WTC11 (cell line): ENCODE measurements at regions not wholly inside any gene's neighbourhood (a gene's known extent, or its start where the extent isn't known, plus 50 kb on each side); places are given as distances from the start of the nearest gene placed in this dataset.

Experiments
- CBFB ChIP-seq: sonication (generic); formaldehyde crosslinking; IDR thresholded peaks from 2 replicates; pipeline ENCODE4 v1.8.1; 2022; ENCODE audit warnings: mild to moderate bottlenecking, low read depth, missing genetic modification reagents
- CREB1 ChIP-seq: sonication (generic); formaldehyde crosslinking; IDR thresholded peaks from 2 replicates; pipeline ENCODE4 v1.8.0; 2023; ENCODE audit warnings: mild to moderate bottlenecking, missing genetic modification reagents
- E2F4 ChIP-seq: sonication (generic); formaldehyde crosslinking; IDR thresholded peaks from 2 replicates; pipeline ENCODE4 v1.8.1; 2022; ENCODE audit warnings: low read depth, mild to moderate bottlenecking, moderate library complexity, missing genetic modification reagents, borderline replicate concordance
- ESRRA ChIP-seq: sonication (generic); formaldehyde crosslinking; IDR thresholded peaks from 2 replicates; pipeline ENCODE4 v1.8.1; 2022; ENCODE audit warnings: mild to moderate bottlenecking, missing genetic modification reagents, borderline replicate concordance
- NFE2L1 ChIP-seq: sonication (generic); formaldehyde crosslinking; IDR thresholded peaks from 2 replicates; pipeline ENCODE4 v1.8.1; 2023; ENCODE audit warnings: missing genetic modification reagents
- NFYB ChIP-seq: sonication (generic); formaldehyde crosslinking; conservative IDR thresholded peaks from 2 replicates; pipeline ENCODE4 v1.8.0; 2022; ENCODE audit warnings: low read depth, missing genetic modification reagents
- NR1H2 ChIP-seq: sonication (generic); formaldehyde crosslinking; IDR thresholded peaks from 2 replicates; pipeline ENCODE4 v1.9.0; 2021; ENCODE audit warnings: mild to moderate bottlenecking, moderate library complexity, missing genetic modification reagents
- SP1 ChIP-seq: sonication (generic); formaldehyde crosslinking; conservative IDR thresholded peaks from 2 replicates; pipeline ENCODE4 v1.8.1; 2022; ENCODE audit warnings: missing genetic modification reagents
- ZBTB43 ChIP-seq: sonication (generic); formaldehyde crosslinking; IDR thresholded peaks from 2 replicates; pipeline ENCODE4 v1.8.1; 2023; ENCODE audit warnings: mild to moderate bottlenecking, missing genetic modification reagents
- ZNF219 ChIP-seq: sonication (generic); formaldehyde crosslinking; IDR thresholded peaks from 2 replicates; pipeline ENCODE4 v1.8.0; 2023; ENCODE audit warnings: missing genetic modification reagents, mild to moderate bottlenecking, borderline replicate concordance
- TF ChIP-seq, protein P1 (sequence below): fragments of 200-600 bp; IDR thresholded peaks from 2 replicates; pipeline ENCODE4 v1.8.0; 2022; ENCODE audit warnings: antibody characterized with exemption
- TF ChIP-seq, protein P2 (sequence below): sonication (generic); formaldehyde crosslinking; IDR thresholded peaks from 2 replicates; pipeline ENCODE4 v1.8.0; 2022; ENCODE audit warnings: missing genetic modification reagents

- no peak for TF ChIP-seq NR1H2
- TF ChIP-seq, protein P1, sequence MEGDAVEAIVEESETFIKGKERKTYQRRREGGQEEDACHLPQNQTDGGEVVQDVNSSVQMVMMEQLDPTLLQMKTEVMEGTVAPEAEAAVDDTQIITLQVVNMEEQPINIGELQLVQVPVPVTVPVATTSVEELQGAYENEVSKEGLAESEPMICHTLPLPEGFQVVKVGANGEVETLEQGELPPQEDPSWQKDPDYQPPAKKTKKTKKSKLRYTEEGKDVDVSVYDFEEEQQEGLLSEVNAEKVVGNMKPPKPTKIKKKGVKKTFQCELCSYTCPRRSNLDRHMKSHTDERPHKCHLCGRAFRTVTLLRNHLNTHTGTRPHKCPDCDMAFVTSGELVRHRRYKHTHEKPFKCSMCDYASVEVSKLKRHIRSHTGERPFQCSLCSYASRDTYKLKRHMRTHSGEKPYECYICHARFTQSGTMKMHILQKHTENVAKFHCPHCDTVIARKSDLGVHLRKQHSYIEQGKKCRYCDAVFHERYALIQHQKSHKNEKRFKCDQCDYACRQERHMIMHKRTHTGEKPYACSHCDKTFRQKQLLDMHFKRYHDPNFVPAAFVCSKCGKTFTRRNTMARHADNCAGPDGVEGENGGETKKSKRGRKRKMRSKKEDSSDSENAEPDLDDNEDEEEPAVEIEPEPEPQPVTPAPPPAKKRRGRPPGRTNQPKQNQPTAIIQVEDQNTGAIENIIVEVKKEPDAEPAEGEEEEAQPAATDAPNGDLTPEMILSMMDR: no peak
- TF ChIP-seq ESRRA (CRISPR knock-in tag): no peak
- TF ChIP-seq E2F4 (CRISPR knock-in tag): no peak
- TF ChIP-seq, protein P2, sequence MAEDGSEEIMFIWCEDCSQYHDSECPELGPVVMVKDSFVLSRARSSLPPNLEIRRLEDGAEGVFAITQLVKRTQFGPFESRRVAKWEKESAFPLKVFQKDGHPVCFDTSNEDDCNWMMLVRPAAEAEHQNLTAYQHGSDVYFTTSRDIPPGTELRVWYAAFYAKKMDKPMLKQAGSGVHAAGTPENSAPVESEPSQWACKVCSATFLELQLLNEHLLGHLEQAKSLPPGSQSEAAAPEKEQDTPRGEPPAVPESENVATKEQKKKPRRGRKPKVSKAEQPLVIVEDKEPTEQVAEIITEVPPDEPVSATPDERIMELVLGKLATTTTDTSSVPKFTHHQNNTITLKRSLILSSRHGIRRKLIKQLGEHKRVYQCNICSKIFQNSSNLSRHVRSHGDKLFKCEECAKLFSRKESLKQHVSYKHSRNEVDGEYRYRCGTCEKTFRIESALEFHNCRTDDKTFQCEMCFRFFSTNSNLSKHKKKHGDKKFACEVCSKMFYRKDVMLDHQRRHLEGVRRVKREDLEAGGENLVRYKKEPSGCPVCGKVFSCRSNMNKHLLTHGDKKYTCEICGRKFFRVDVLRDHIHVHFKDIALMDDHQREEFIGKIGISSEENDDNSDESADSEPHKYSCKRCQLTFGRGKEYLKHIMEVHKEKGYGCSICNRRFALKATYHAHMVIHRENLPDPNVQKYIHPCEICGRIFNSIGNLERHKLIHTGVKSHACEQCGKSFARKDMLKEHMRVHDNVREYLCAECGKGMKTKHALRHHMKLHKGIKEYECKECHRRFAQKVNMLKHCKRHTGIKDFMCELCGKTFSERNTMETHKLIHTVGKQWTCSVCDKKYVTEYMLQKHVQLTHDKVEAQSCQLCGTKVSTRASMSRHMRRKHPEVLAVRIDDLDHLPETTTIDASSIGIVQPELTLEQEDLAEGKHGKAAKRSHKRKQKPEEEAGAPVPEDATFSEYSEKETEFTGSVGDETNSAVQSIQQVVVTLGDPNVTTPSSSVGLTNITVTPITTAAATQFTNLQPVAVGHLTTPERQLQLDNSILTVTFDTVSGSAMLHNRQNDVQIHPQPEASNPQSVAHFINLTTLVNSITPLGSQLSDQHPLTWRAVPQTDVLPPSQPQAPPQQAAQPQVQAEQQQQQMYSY (CRISPR knock-in tag): no peak
- TF ChIP-seq CBFB (CRISPR knock-in tag): no peak
- no peak for TF ChIP-seq NFE2L1 (CRISPR knock-in tag)
- no peak for TF ChIP-seq ZBTB43 (CRISPR knock-in tag)
- TF ChIP-seq ZNF219 (CRISPR knock-in tag): no peak
- no peak for TF ChIP-seq SP1 (CRISPR knock-in tag)
- TF ChIP-seq CREB1 (CRISPR knock-in tag): no peak
- no peak for TF ChIP-seq NFYB (CRISPR knock-in tag)
These were observed 743.8 kb downstream of the DSC3 start for GRCh38 chr18:30298769-30299168.
